Subcutaneous abdominal adipose tissue (tissue), 5 donors: ENCODE measurements at regions not wholly inside any gene's neighbourhood (a gene's known extent, or its start where the extent isn't known, plus 50 kb on each side); places are given as distances from the start of the nearest gene placed in this dataset.

Source experiments
- H3K27ac ChIP-seq: one replicate; pipeline ENCODE4 v1.7.0; 2013; ENCODE audit warnings: low read depth, mild to moderate bottlenecking, inconsistent platforms, low read length, moderate library complexity
- H3K27me3 ChIP-seq, 5 donors: one replicate each; pipeline ENCODE4 v1.7.0; 2013; ENCODE audit warnings: low read length in 5 of 5, inconsistent platforms in 1 of 5; ENCODE audit not compliant: control insufficient read depth in 5 of 5, insufficient read depth in 4 of 5
- H3K36me3 ChIP-seq, 5 donors: one replicate each; pipeline ENCODE4 v1.7.0; 2013; ENCODE audit warnings: low read length in 5 of 5; ENCODE audit not compliant: control insufficient read depth in 5 of 5, insufficient read depth in 5 of 5
- H3K4me1 ChIP-seq, 5 donors: one replicate each; pipeline ENCODE4 v1.7.0; 2013; ENCODE audit warnings: low read length in 5 of 5, mild to moderate bottlenecking in 3 of 5, moderate library complexity in 1 of 5; ENCODE audit not compliant: control insufficient read depth in 5 of 5, insufficient read depth in 5 of 5
- H3K4me3 ChIP-seq, 5 donors: one replicate each; pipeline ENCODE4 v1.7.0; 2013; ENCODE audit warnings: low read length in 5 of 5, low read depth in 1 of 5
- H3K9ac ChIP-seq, 5 donors: one replicate each; pipeline ENCODE4 v1.7.0; 2013; ENCODE audit warnings: low read length in 5 of 5, mild to moderate bottlenecking in 4 of 5, moderate library complexity in 3 of 5
- H3K9me3 ChIP-seq, 5 donors: one replicate each; pipeline ENCODE4 v1.7.0; 2013; ENCODE audit warnings: low read length in 5 of 5; ENCODE audit not compliant: control insufficient read depth in 5 of 5
- donor health status: healthy.
- donor health status: healthy.
- donor health status: healthy.
- donor health status: healthy.
- donor health status: healthy.

- Histone ChIP-seq H3K36me3 (no peaks in the 10 kb centered on the region), H3K4me3 (no peak overlapping the region), H3K4me1 (no peaks in the 10 kb centered on the region), H3K27ac (no peak overlapping the region), H3K27me3 (no peaks in the 10 kb centered on the region), H3K9ac (no peak overlapping the region), H3K9me3 (no peaks in the 10 kb centered on the region)
Observed at GRCh38 chr3:163622384-163622783, 1455.9 kb downstream of the SI start.

GRCh38 chr3:163614886-163615285 lies 1463.4 kb downstream of the SI start:
- Histone ChIP-seq H3K27me3 (no peaks in the 10 kb centered on the region), H3K36me3 (no peaks in the 10 kb centered on the region), H3K9me3 (peaks cover 0 to 3% (median 0%) of the 10 kb centered on the region in 5 donors), H3K9ac (no peak overlapping the region), H3K4me1 (no peaks in the 10 kb centered on the region), H3K4me3 (no peak overlapping the region), H3K27ac (no peak overlapping the region)

GRCh38 chr3:163605915-163606314 lies 1472.4 kb downstream of the SI start:
- Histone ChIP-seq H3K27me3 (no peaks in the 10 kb centered on the region), H3K9ac (no peak overlapping the region), H3K27ac (no peak overlapping the region), H3K9me3 (no peaks in the 10 kb centered on the region), H3K36me3 (no peaks in the 10 kb centered on the region), H3K4me1 (no peaks in the 10 kb centered on the region), H3K4me3 (no peak overlapping the region)

- H3K27me3 ChIP-seq = no peaks in the 10 kb centered on the region
- no peak overlapping the region for H3K9ac ChIP-seq
- H3K27ac ChIP-seq = no peak overlapping the region
- no peaks in the 10 kb centered on the region for H3K4me1 ChIP-seq
- no peak overlapping the region for H3K4me3 ChIP-seq
- H3K9me3 ChIP-seq = no peaks in the 10 kb centered on the region
- no peaks in the 10 kb centered on the region for H3K36me3 ChIP-seq
Observed at GRCh38 chr3:163601426-163601825, 1476.9 kb downstream of the SI start.

- H3K36me3 ChIP-seq = no peaks in the 10 kb centered on the region
- no peak overlapping the region for H3K27ac ChIP-seq
- no peak overlapping the region for H3K9ac ChIP-seq
- peaks cover 0 to 12% (median 5%) of the 10 kb centered on the region in 5 donors for H3K9me3 ChIP-seq
- H3K27me3 ChIP-seq = no peaks in the 10 kb centered on the region
- H3K4me3 ChIP-seq = no peak overlapping the region
- H3K4me1 ChIP-seq = no peaks in the 10 kb centered on the region
Observed at GRCh38 chr3:163587342-163587741, 1491.0 kb downstream of the SI start.

GRCh38 chr3:163582967-163583366 lies 1495.3 kb downstream of the SI start:
- peaks cover 0 to 6% (median 5%) of the 10 kb centered on the region in 5 donors for H3K9me3 ChIP-seq
- H3K27ac ChIP-seq = no peak overlapping the region
- H3K4me3 ChIP-seq = no peak overlapping the region
- H3K27me3 ChIP-seq = no peaks in the 10 kb centered on the region
- no peaks in the 10 kb centered on the region for H3K4me1 ChIP-seq
- no peaks in the 10 kb centered on the region for H3K36me3 ChIP-seq
- no peak overlapping the region for H3K9ac ChIP-seq

- H3K27me3 ChIP-seq = no peaks in the 10 kb centered on the region
- no peaks in the 10 kb centered on the region for H3K4me1 ChIP-seq
- H3K4me3 ChIP-seq = no peak overlapping the region
- H3K36me3 ChIP-seq = no peaks in the 10 kb centered on the region
- H3K9me3 ChIP-seq = no peaks in the 10 kb centered on the region
- H3K9ac ChIP-seq = no peak overlapping the region
- no peak overlapping the region for H3K27ac ChIP-seq
Observed at GRCh38 chr3:163577271-163577670, 1501.0 kb downstream of the SI start.

- Histone ChIP-seq H3K4me3 (no peak overlapping the region), H3K36me3 (no peaks in the 10 kb centered on the region)
Observed at GRCh38 chr3:163576314-163576713, 1502.0 kb downstream of the SI start.

GRCh38 chr3:163573324-163573723 lies 1505.0 kb downstream of the SI start:
- H3K27ac ChIP-seq = no peak overlapping the region
- no peaks in the 10 kb centered on the region for H3K27me3 ChIP-seq
- no peak overlapping the region for H3K4me3 ChIP-seq
- no peak overlapping the region for H3K9ac ChIP-seq
- no peaks in the 10 kb centered on the region for H3K36me3 ChIP-seq
- peaks cover 0 to 3% (median 0%) of the 10 kb centered on the region in 5 donors for H3K9me3 ChIP-seq
- no peaks in the 10 kb centered on the region for H3K4me1 ChIP-seq

More at GRCh38 chr3:163576314-163576713, 1502.0 kb downstream of the SI start:
- Histone ChIP-seq H3K4me1 (no peaks in the 10 kb centered on the region), H3K27ac (no peak overlapping the region), H3K9me3 (peaks cover 0 to 3% (median 0%) of the 10 kb centered on the region in 5 donors), H3K9ac (no peak overlapping the region), H3K27me3 (no peaks in the 10 kb centered on the region)

- Histone ChIP-seq H3K4me1 (no peaks in the 10 kb centered on the region), H3K9ac (no peak overlapping the region), H3K4me3 (no peak overlapping the region), H3K9me3 (peaks cover 0 to 3% (median 0%) of the 10 kb centered on the region in 5 donors), H3K27ac (no peak overlapping the region), H3K27me3 (no peaks in the 10 kb centered on the region), H3K36me3 (no peaks in the 10 kb centered on the region)
Observed at GRCh38 chr3:163572856-163573255, 1505.4 kb downstream of the SI start.

- no peak overlapping the region for H3K9ac ChIP-seq
- H3K27me3 ChIP-seq = no peaks in the 10 kb centered on the region
- peaks cover 0 to 2% (median 0%) of the 10 kb centered on the region in 5 donors for H3K9me3 ChIP-seq
- H3K27ac ChIP-seq = no peak overlapping the region
- no peaks in the 10 kb centered on the region for H3K4me1 ChIP-seq
- no peaks in the 10 kb centered on the region for H3K36me3 ChIP-seq
- no peak overlapping the region for H3K4me3 ChIP-seq
Observed at GRCh38 chr3:163563485-163563884, 1514.8 kb downstream of the SI start.
